Neural cell (in vitro differentiated cells): ENCODE measurements at regions not wholly inside any gene's neighbourhood (a gene's known extent, or its start where the extent isn't known, plus 50 kb on each side); places are given as distances from the start of the nearest gene placed in this dataset.

Experiments
- H2AFZ ChIP-seq: fragments of 200-600, 300-800 bp; sonication (generic), shearing (Covaris generic); 2 replicates; pipeline ENCODE4 v1.6.0; 2014; ENCODE audit warnings: low read depth, mild to moderate bottlenecking, antibody characterized with exemption, low read length, moderate library complexity
- H3F3A ChIP-seq: fragments of 200-600 bp; shearing (Covaris generic); 2 replicates; pipeline ENCODE4 v1.6.1; 2016; ENCODE audit warnings: mild to moderate bottlenecking, moderate library complexity, mixed read lengths, antibody characterized with exemption, low read length; ENCODE audit not compliant: insufficient read depth, poor library complexity, severe bottlenecking
- H3K27ac ChIP-seq: fragments of 200-600, 300-800 bp; sonication (generic), shearing (Covaris generic); 2 replicates; pipeline ENCODE4 v1.5.1; 2014; ENCODE audit warnings: mild to moderate bottlenecking, low read length, moderate library complexity
- H3K27me3 ChIP-seq: fragments of 300-800, 200-600 bp; sonication (generic), shearing (Covaris generic); 2 replicates; pipeline ENCODE4 v1.6.0; 2014; ENCODE audit warnings: mild to moderate bottlenecking, low read depth, low read length, moderate library complexity; ENCODE audit not compliant: insufficient read depth
- H3K36me3 ChIP-seq: fragments of 300-800, 200-600 bp; sonication (generic), shearing (Covaris generic); 2 replicates; pipeline ENCODE4 v1.5.1; 2014; ENCODE audit warnings: mild to moderate bottlenecking, antibody characterized with exemption, low read length, moderate library complexity; ENCODE audit not compliant: insufficient read depth
- H3K4me2 ChIP-seq: fragments of 300-800, 200-600 bp; sonication (generic), shearing (Covaris generic); 2 replicates; pipeline ENCODE4 v1.6.0; 2014; ENCODE audit warnings: mild to moderate bottlenecking, low read length
- H3K4me3 ChIP-seq: fragments of 300-800, 200-600 bp; sonication (generic), shearing (Covaris generic); 2 replicates; pipeline ENCODE4 v1.5.1; 2014; ENCODE audit warnings: mild to moderate bottlenecking, low read length, moderate library complexity
- H3K79me2 ChIP-seq: fragments of 200-600 bp; shearing (Covaris generic); replicated peaks from 2 replicates; pipeline ENCODE4 v1.6.0; 2014; ENCODE audit warnings: mild to moderate bottlenecking, low read length, moderate library complexity; ENCODE audit not compliant: insufficient read depth
- H3K9ac ChIP-seq: fragments of 300-800, 200-600 bp; sonication (generic), shearing (Covaris generic); 2 replicates; pipeline ENCODE4 v1.6.1; 2016; ENCODE audit warnings: mild to moderate bottlenecking, low read length, mixed read lengths
- H3K9me2 ChIP-seq: fragments of 200-600 bp; shearing (Covaris generic); 2 replicates; pipeline ENCODE4 v1.6.1; 2016; ENCODE audit warnings: mild to moderate bottlenecking, low read length, mixed read lengths; ENCODE audit not compliant: insufficient read depth
- H3K9me3 ChIP-seq: fragments of 200-600, 300-800 bp; sonication (generic), shearing (Covaris generic); 2 replicates; pipeline ENCODE4 v1.6.1; 2016; ENCODE audit warnings: mild to moderate bottlenecking, mixed run types, low read length, moderate library complexity, mixed read lengths
- H4K20me1 ChIP-seq: fragments of 200-600 bp; shearing (Covaris generic); 2 replicates; pipeline ENCODE4 v1.6.1; 2016; ENCODE audit warnings: mild to moderate bottlenecking, mixed run types; ENCODE audit not compliant: insufficient read depth
- EP300 ChIP-seq: fragments of 450-650 bp; conservative IDR thresholded peaks from 2 replicates; pipeline ENCODE4 v1.6.1; 2014; ENCODE audit warnings: antibody characterized with exemption, mild to moderate bottlenecking, moderate library complexity; ENCODE audit not compliant: poor library complexity, severe bottlenecking
- EZH2 ChIP-seq: fragments of 200-600, 300-800 bp; shearing (Covaris generic), sonication (generic); IDR thresholded peaks from 2 replicates; pipeline ENCODE4 v1.6.1; 2014; ENCODE audit warnings: antibody characterized with exemption, low read length, borderline replicate concordance, mild to moderate bottlenecking; ENCODE audit not compliant: insufficient read depth, poor library complexity, severe bottlenecking
- MXI1 ChIP-seq: fragments of 450-650 bp; conservative IDR thresholded peaks from 2 replicates; pipeline ENCODE4 v1.6.1; 2014; ENCODE audit warnings: antibody characterized with exemption, mild to moderate bottlenecking; ENCODE audit not compliant: poor library complexity, severe bottlenecking
- POLR2AphosphoS5 ChIP-seq: IDR thresholded peaks from 2 replicates; pipeline ENCODE4 v1.6.1; 2012
- RAD21 ChIP-seq: fragments of 450-650 bp; conservative IDR thresholded peaks from 2 replicates; pipeline ENCODE4 v1.6.1; 2014; ENCODE audit warnings: antibody characterized with exemption, mild to moderate bottlenecking, moderate library complexity
- REST ChIP-seq: IDR thresholded peaks from 2 replicates; pipeline ENCODE4 v1.6.1; 2012; ENCODE audit warnings: borderline replicate concordance
- SMC3 ChIP-seq: fragments of 450-650 bp; conservative IDR thresholded peaks from 2 replicates; pipeline ENCODE4 v1.6.1; 2014; ENCODE audit warnings: antibody characterized with exemption, mild to moderate bottlenecking, moderate library complexity; ENCODE audit not compliant: poor library complexity
- TAF1 ChIP-seq: IDR thresholded peaks from 2 replicates; pipeline ENCODE4 v1.6.1; 2012; ENCODE audit warnings: low read depth
- TF ChIP-seq, protein P1 (sequence below): fragments of 450-650 bp; IDR thresholded peaks from 2 replicates; pipeline ENCODE4 v1.5.1; 2014; ENCODE audit warnings: antibody characterized with exemption, mild to moderate bottlenecking, moderate library complexity; ENCODE audit not compliant: poor library complexity, severe bottlenecking

DNA sequence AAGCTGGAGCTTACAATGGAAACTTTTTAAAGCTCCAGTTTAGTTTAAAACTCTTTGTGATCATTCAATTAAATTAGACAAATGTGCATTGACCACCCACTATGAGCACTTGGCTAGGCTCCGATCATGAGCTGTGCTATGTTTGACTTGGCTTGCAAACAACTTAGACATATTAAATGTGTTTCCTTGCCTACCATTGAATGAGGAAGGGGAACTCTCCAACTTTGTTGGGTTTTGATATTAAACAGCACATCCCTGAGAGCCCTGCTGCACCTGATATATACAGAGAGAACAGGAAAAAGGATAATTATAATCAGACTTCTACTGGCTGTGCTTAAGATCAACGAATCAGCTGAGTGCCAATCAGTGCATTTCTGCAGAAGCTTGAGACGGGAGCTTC is 71.4 kb upstream of the ADGRL3 start:
- TF ChIP-seq RAD21 (no peak), EZH2 (no peak), TAF1 (no peak), SMC3 (no peak), POLR2AphosphoS5 (no peak), REST (no peak)
- TF ChIP-seq, protein P1, sequence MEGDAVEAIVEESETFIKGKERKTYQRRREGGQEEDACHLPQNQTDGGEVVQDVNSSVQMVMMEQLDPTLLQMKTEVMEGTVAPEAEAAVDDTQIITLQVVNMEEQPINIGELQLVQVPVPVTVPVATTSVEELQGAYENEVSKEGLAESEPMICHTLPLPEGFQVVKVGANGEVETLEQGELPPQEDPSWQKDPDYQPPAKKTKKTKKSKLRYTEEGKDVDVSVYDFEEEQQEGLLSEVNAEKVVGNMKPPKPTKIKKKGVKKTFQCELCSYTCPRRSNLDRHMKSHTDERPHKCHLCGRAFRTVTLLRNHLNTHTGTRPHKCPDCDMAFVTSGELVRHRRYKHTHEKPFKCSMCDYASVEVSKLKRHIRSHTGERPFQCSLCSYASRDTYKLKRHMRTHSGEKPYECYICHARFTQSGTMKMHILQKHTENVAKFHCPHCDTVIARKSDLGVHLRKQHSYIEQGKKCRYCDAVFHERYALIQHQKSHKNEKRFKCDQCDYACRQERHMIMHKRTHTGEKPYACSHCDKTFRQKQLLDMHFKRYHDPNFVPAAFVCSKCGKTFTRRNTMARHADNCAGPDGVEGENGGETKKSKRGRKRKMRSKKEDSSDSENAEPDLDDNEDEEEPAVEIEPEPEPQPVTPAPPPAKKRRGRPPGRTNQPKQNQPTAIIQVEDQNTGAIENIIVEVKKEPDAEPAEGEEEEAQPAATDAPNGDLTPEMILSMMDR = no peak
- Histone ChIP-seq H3K9ac (no peak overlapping the region), H3K4me2 (no peak overlapping the region), H3F3A (no peaks in the 10 kb centered on the region), H3K4me3 (no peak overlapping the region), H3K79me2 (no peaks in the 10 kb centered on the region), H2AFZ (no peak overlapping the region), H3K27ac (no peak overlapping the region), H3K36me3 (no peaks in the 10 kb centered on the region), H3K27me3 (no peaks in the 10 kb centered on the region), H3K9me3 (no peaks in the 10 kb centered on the region), H3K9me2 (no peaks in the 10 kb centered on the region), H4K20me1 (no peaks in the 10 kb centered on the region)

DNA sequence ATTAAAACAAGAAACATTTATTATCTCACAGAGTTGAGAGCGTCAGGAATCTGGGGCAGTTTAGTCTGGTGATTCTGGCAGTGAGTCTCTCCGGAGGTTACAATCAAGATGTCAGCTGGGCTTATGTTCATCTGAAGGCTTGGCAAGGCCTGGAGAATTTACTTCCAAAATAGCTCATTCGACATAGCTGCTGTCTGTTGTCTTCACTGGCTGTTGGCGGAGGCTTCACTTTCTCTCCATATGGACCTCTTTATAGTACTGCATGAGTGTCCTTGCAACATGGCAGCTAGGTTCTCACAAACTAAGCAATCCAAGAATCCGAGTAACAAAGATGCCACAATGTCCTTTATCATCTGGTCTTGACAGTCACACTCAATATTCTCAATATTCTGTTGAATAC is 70.2 kb upstream of the ADGRL3 start:
- Histone ChIP-seq H3K36me3 (no peaks in the 10 kb centered on the region), H3K9me2 (no peaks in the 10 kb centered on the region), H3K27ac (no peak overlapping the region), H3K27me3 (no peaks in the 10 kb centered on the region), H2AFZ (no peak overlapping the region), H3K4me2 (no peak overlapping the region), H4K20me1 (no peaks in the 10 kb centered on the region), H3K4me3 (no peak overlapping the region), H3K9me3 (no peaks in the 10 kb centered on the region), H3K9ac (no peak overlapping the region), H3F3A (no peaks in the 10 kb centered on the region), H3K79me2 (no peaks in the 10 kb centered on the region)
- TF ChIP-seq EP300 (no peak), SMC3 (no peak), MXI1 (no peak), RAD21 (no peak), POLR2AphosphoS5 (no peak), REST (no peak), TAF1 (no peak), EZH2 (no peak)
- TF ChIP-seq, protein P1 = no peak
